GM12891 (cell line): ENCODE measurements at regions not wholly inside any gene's neighbourhood (a gene's known extent, or its start where the extent isn't known, plus 50 kb on each side); places are given as distances from the start of the nearest gene placed in this dataset.

Experiments used
- POLR2A ChIP-seq: IDR thresholded peaks from 2 replicates; pipeline ENCODE4 v1.6.1; 2011; ENCODE audit warnings: low read depth, low read length, control low read depth
- POLR2AphosphoS5 ChIP-seq: IDR thresholded peaks from 2 replicates; pipeline ENCODE4 v1.6.1; 2011; ENCODE audit warnings: low read depth, low read length, control low read depth
- POU2F2 ChIP-seq: IDR thresholded peaks from 2 replicates; pipeline ENCODE4 v1.6.1; 2011; ENCODE audit warnings: low read depth, mild to moderate bottlenecking, control low read depth, low read length, moderate library complexity

GRCh38 chr14:89618330-89618708, 201.3 kb upstream of the FOXN3 start:
- no peak for TF ChIP-seq POLR2AphosphoS5
- no peak for TF ChIP-seq POLR2A
- TF ChIP-seq POU2F2 = no peak
